ENCODE measurements at regions not wholly inside any gene's neighbourhood (a gene's known extent, or its start where the extent isn't known, plus 50 kb on each side); places are given as distances from the start of the nearest gene placed in this dataset.

- Histone ChIP-seq H3K27me3 (ENCODE audit: control insufficient read depth, insufficient read depth, low read length, poor library complexity, severe bottlenecking) (no peaks in the 10 kb centered on the region), H3K9me3 (ENCODE audit: control insufficient read depth, low read length) (no peaks in the 10 kb centered on the region), H3K4me1 (ENCODE audit: control insufficient read depth, insufficient read depth, low read length) (no peaks in the 10 kb centered on the region), H3K4me3 (ENCODE audit: insufficient read depth, low read depth, low read length) (no peak overlapping the region), H3K36me3 (ENCODE audit: control insufficient read depth, insufficient read depth, low read length) (no peaks in the 10 kb centered on the region), H3K27ac (ENCODE audit: insufficient read depth, low read depth, low read length, poor library complexity, severe bottlenecking) (no peak overlapping the region)
- 95% methylated on average over 1 of the region's 1 CpG for WGBS, 2 experiments
Measured at GRCh38 chr15:37715101-37715500, 219.3 kb upstream of the TMCO5A start.

GRCh38 chr15:37720267-37720666 is 214.2 kb upstream of the TMCO5A start:
- WGBS, 2 experiments = 91% methylated on average over 9 of the region's 9 CpGs

GRCh38 chr15:37731146-37731746 is 203.2 kb upstream of the TMCO5A start:
- H3K4me1 ChIP-seq (ENCODE audit: control insufficient read depth, insufficient read depth, low read length) = no peaks in the 10 kb centered on the region
- no peak overlapping the region for H3K27ac ChIP-seq (ENCODE audit: insufficient read depth, low read depth, low read length, poor library complexity, severe bottlenecking)
- no peaks in the 10 kb centered on the region for H3K9me3 ChIP-seq (ENCODE audit: control insufficient read depth, low read length)
- H3K4me3 ChIP-seq (ENCODE audit: insufficient read depth, low read depth, low read length) = no peak overlapping the region
- 91 to 96% methylated on average over 4 of the region's 5 CpGs for WGBS, 2 experiments
- no peaks in the 10 kb centered on the region for H3K36me3 ChIP-seq (ENCODE audit: control insufficient read depth, insufficient read depth, low read length)
- no peaks in the 10 kb centered on the region for H3K27me3 ChIP-seq (ENCODE audit: control insufficient read depth, insufficient read depth, low read length, poor library complexity, severe bottlenecking)

More at GRCh38 chr15:37720267-37720666, 214.2 kb upstream of the TMCO5A start:
- Histone ChIP-seq H3K27ac (ENCODE audit: insufficient read depth, low read depth, low read length, poor library complexity, severe bottlenecking) (no peak overlapping the region), H3K4me1 (ENCODE audit: control insufficient read depth, insufficient read depth, low read length) (no peaks in the 10 kb centered on the region), H3K9me3 (ENCODE audit: control insufficient read depth, low read length) (no peaks in the 10 kb centered on the region), H3K36me3 (ENCODE audit: control insufficient read depth, insufficient read depth, low read length) (no peaks in the 10 kb centered on the region), H3K4me3 (ENCODE audit: insufficient read depth, low read depth, low read length) (no peak overlapping the region), H3K27me3 (ENCODE audit: control insufficient read depth, insufficient read depth, low read length, poor library complexity, severe bottlenecking) (no peaks in the 10 kb centered on the region)

- Histone ChIP-seq H3K36me3 (ENCODE audit: control insufficient read depth, insufficient read depth, low read length) (no peaks in the 10 kb centered on the region), H3K27ac (ENCODE audit: insufficient read depth, low read depth, low read length, poor library complexity, severe bottlenecking) (no peak overlapping the region), H3K4me3 (ENCODE audit: insufficient read depth, low read depth, low read length) (no peak overlapping the region), H3K4me1 (ENCODE audit: control insufficient read depth, insufficient read depth, low read length) (no peaks in the 10 kb centered on the region), H3K27me3 (ENCODE audit: control insufficient read depth, insufficient read depth, low read length, poor library complexity, severe bottlenecking) (no peaks in the 10 kb centered on the region), H3K9me3 (ENCODE audit: control insufficient read depth, low read length) (no peaks in the 10 kb centered on the region)
- 92 to 93% methylated on average over 5 of the region's 5 CpGs for WGBS, 2 experiments
Measured at GRCh38 chr15:37733628-37734027, 200.8 kb upstream of the TMCO5A start.

- no peaks in the 10 kb centered on the region for H3K9me3 ChIP-seq (ENCODE audit: control insufficient read depth, low read length)
- H3K4me1 ChIP-seq (ENCODE audit: control insufficient read depth, insufficient read depth, low read length) = no peaks in the 10 kb centered on the region
- H3K4me3 ChIP-seq (ENCODE audit: insufficient read depth, low read depth, low read length) = no peak overlapping the region
- H3K27me3 ChIP-seq (ENCODE audit: control insufficient read depth, insufficient read depth, low read length, poor library complexity, severe bottlenecking) = no peaks in the 10 kb centered on the region
- no peaks in the 10 kb centered on the region for H3K36me3 ChIP-seq (ENCODE audit: control insufficient read depth, insufficient read depth, low read length)
- 80 to 87% methylated on average over 3 to 4 of the region's 4 CpGs for WGBS, 2 experiments
- H3K27ac ChIP-seq (ENCODE audit: insufficient read depth, low read depth, low read length, poor library complexity, severe bottlenecking) = no peak overlapping the region
Measured at GRCh38 chr15:37740623-37741141, 193.8 kb upstream of the TMCO5A start.

- no peak overlapping the region for H3K4me3 ChIP-seq (ENCODE audit: insufficient read depth, low read depth, low read length)
- WGBS, 2 experiments = 94 to 100% methylated on average over 2 to 3 of the region's 3 CpGs
- no peak overlapping the region for H3K27ac ChIP-seq (ENCODE audit: insufficient read depth, low read depth, low read length, poor library complexity, severe bottlenecking)
- H3K36me3 ChIP-seq (ENCODE audit: control insufficient read depth, insufficient read depth, low read length) = no peaks in the 10 kb centered on the region
- H3K27me3 ChIP-seq (ENCODE audit: control insufficient read depth, insufficient read depth, low read length, poor library complexity, severe bottlenecking) = no peaks in the 10 kb centered on the region
- no peaks in the 10 kb centered on the region for H3K9me3 ChIP-seq (ENCODE audit: control insufficient read depth, low read length)
- no peaks in the 10 kb centered on the region for H3K4me1 ChIP-seq (ENCODE audit: control insufficient read depth, insufficient read depth, low read length)
Measured at GRCh38 chr15:37743826-37744225, 190.6 kb upstream of the TMCO5A start.

- WGBS, 2 experiments = 93 to 100% methylated on average over 1 of the region's 1 CpG
- H3K4me3 ChIP-seq (ENCODE audit: insufficient read depth, low read depth, low read length) = no peak overlapping the region
- no peaks in the 10 kb centered on the region for H3K9me3 ChIP-seq (ENCODE audit: control insufficient read depth, low read length)
- no peaks in the 10 kb centered on the region for H3K27me3 ChIP-seq (ENCODE audit: control insufficient read depth, insufficient read depth, low read length, poor library complexity, severe bottlenecking)
- H3K27ac ChIP-seq (ENCODE audit: insufficient read depth, low read depth, low read length, poor library complexity, severe bottlenecking) = no peak overlapping the region
- no peaks in the 10 kb centered on the region for H3K36me3 ChIP-seq (ENCODE audit: control insufficient read depth, insufficient read depth, low read length)
- H3K4me1 ChIP-seq (ENCODE audit: control insufficient read depth, insufficient read depth, low read length) = no peaks in the 10 kb centered on the region
Measured at GRCh38 chr15:37744521-37744920, 189.9 kb upstream of the TMCO5A start.

GRCh38 chr15:37751401-37751800 is 183.0 kb upstream of the TMCO5A start:
- Histone ChIP-seq H3K36me3 (ENCODE audit: control insufficient read depth, insufficient read depth, low read length) (no peaks in the 10 kb centered on the region), H3K4me1 (ENCODE audit: control insufficient read depth, insufficient read depth, low read length) (no peaks in the 10 kb centered on the region), H3K27ac (ENCODE audit: insufficient read depth, low read depth, low read length, poor library complexity, severe bottlenecking) (no peak overlapping the region), H3K4me3 (ENCODE audit: insufficient read depth, low read depth, low read length) (no peak overlapping the region), H3K27me3 (ENCODE audit: control insufficient read depth, insufficient read depth, low read length, poor library complexity, severe bottlenecking) (no peaks in the 10 kb centered on the region), H3K9me3 (ENCODE audit: control insufficient read depth, low read length) (no peaks in the 10 kb centered on the region)
- 100% methylated on average over 3 of the region's 3 CpGs; no CpG with 5 or more reads in 1 of the 2 experiments for WGBS, 2 experiments

- Histone ChIP-seq H3K36me3 (ENCODE audit: control insufficient read depth, insufficient read depth, low read length) (no peaks in the 10 kb centered on the region), H3K4me3 (ENCODE audit: insufficient read depth, low read depth, low read length) (no peak overlapping the region), H3K9me3 (ENCODE audit: control insufficient read depth, low read length) (no peaks in the 10 kb centered on the region), H3K27me3 (ENCODE audit: control insufficient read depth, insufficient read depth, low read length, poor library complexity, severe bottlenecking) (no peaks in the 10 kb centered on the region), H3K4me1 (ENCODE audit: control insufficient read depth, insufficient read depth, low read length) (no peaks in the 10 kb centered on the region), H3K27ac (ENCODE audit: insufficient read depth, low read depth, low read length, poor library complexity, severe bottlenecking) (no peak overlapping the region)
Measured at GRCh38 chr15:37756407-37756806, 178.0 kb upstream of the TMCO5A start.

- Histone ChIP-seq H3K27ac (ENCODE audit: insufficient read depth, low read depth, low read length, poor library complexity, severe bottlenecking) (no peak overlapping the region), H3K27me3 (ENCODE audit: control insufficient read depth, insufficient read depth, low read length, poor library complexity, severe bottlenecking) (no peaks in the 10 kb centered on the region), H3K4me3 (ENCODE audit: insufficient read depth, low read depth, low read length) (no peak overlapping the region), H3K4me1 (ENCODE audit: control insufficient read depth, insufficient read depth, low read length) (no peaks in the 10 kb centered on the region), H3K36me3 (ENCODE audit: control insufficient read depth, insufficient read depth, low read length) (no peaks in the 10 kb centered on the region), H3K9me3 (ENCODE audit: control insufficient read depth, low read length) (no peaks in the 10 kb centered on the region)
- WGBS, 2 experiments = 96 to 100% methylated on average over 1 of the region's 1 CpG
Measured at GRCh38 chr15:37758412-37758811, 176.0 kb upstream of the TMCO5A start.

All from ectodermal cell (in vitro differentiated cells).